WTC11 (cell line): ENCODE measurements at regions not wholly inside any gene's neighbourhood (a gene's known extent, or its start where the extent isn't known, plus 50 kb on each side); places are given as distances from the start of the nearest gene placed in this dataset.

Experiments used
- ATAC-seq: fragments of 200-7000 bp; cut with Tn5 transposase; 2 replicates; pipeline ENCODE4 v1.10.0; 2021; ENCODE audit warnings: mild to moderate bottlenecking, moderate library complexity
- CTCF ChIA-PET: fragments of 300-600 bp; sonication (Branson Sonifier 250); formaldehyde crosslinking; loops from one replicate; lab custom pipeline; 2021; ENCODE audit warnings: antibody characterized with exemption; lab: Charles Lee
- POLR2A ChIA-PET: fragments of 350-600 bp; sonication (Branson Sonifier 250); formaldehyde crosslinking; loops from one replicate; lab custom pipeline; 2021; ENCODE audit warnings: antibody characterized with exemption; lab: Charles Lee
- DNase-seq: peaks from one replicate; pipeline ENCODE4 v3.0.0; 2021; ENCODE audit warnings: low spot score
- H3K27ac Mint-ChIP-seq: 2 replicates; pipeline ENCODE4 v1.8.0; 2021; ENCODE audit warnings: mixed read lengths
- H3K27me3 Mint-ChIP-seq: 2 replicates; pipeline ENCODE4 v1.8.0; 2021; ENCODE audit warnings: low read depth, mild to moderate bottlenecking, moderate library complexity, mixed read lengths
- H3K36me3 Mint-ChIP-seq: 2 replicates; pipeline ENCODE4 v1.8.0; 2021; ENCODE audit warnings: mixed read lengths
- H3K4me1 Mint-ChIP-seq: 2 replicates; pipeline ENCODE4 v1.8.0; 2022; ENCODE audit warnings: mixed read lengths
- H3K4me3 Mint-ChIP-seq: 2 replicates; pipeline ENCODE4 v1.8.0; 2021; ENCODE audit warnings: mild to moderate bottlenecking, moderate library complexity, mixed read lengths
- H3K9me3 Mint-ChIP-seq: 2 replicates; pipeline ENCODE4 v1.8.0; 2021; ENCODE audit warnings: mixed read lengths
- ATF6 ChIP-seq: sonication (generic); formaldehyde crosslinking; IDR thresholded peaks from 2 replicates; pipeline ENCODE4 v1.8.1; 2023; ENCODE audit warnings: mild to moderate bottlenecking, missing genetic modification reagents
- CTCF ChIP-seq: fragments of 200-600 bp; IDR thresholded peaks from 2 replicates; pipeline ENCODE4 v1.8.0; 2022; ENCODE audit warnings: antibody characterized with exemption
- HMGA2 ChIP-seq: fragments of 250-450 bp; sonication (Bioruptor Pico); IDR thresholded peaks from 2 replicates; pipeline ENCODE4 v1.4.0; 2021; ENCODE audit warnings: mild to moderate bottlenecking, moderate library complexity
- HMGXB4 ChIP-seq: sonication (generic); formaldehyde crosslinking; IDR thresholded peaks from 2 replicates; pipeline ENCODE4 v1.8.1; 2023; ENCODE audit warnings: mild to moderate bottlenecking, moderate library complexity, missing genetic modification reagents
- IRF2 ChIP-seq: sonication (generic); formaldehyde crosslinking; IDR thresholded peaks from 2 replicates; pipeline ENCODE4 v1.8.0; 2022; ENCODE audit warnings: low read depth, missing genetic modification reagents, borderline replicate concordance
- NFATC4 ChIP-seq: fragments of 250-450 bp; sonication (Bioruptor Pico); IDR thresholded peaks from 2 replicates; pipeline ENCODE4 v1.9.0; 2021; ENCODE audit warnings: mild to moderate bottlenecking
- TCF7 ChIP-seq: sonication (generic); formaldehyde crosslinking; IDR thresholded peaks from 2 replicates; pipeline ENCODE4 v1.8.0; 2022; ENCODE audit warnings: mild to moderate bottlenecking, low read depth, missing genetic modification reagents, moderate library complexity
- TF ChIP-seq, protein P1 (sequence below): fragments of 250-450 bp; sonication (Bioruptor Pico); IDR thresholded peaks from 2 replicates; pipeline ENCODE4 v1.8.0; 2021; ENCODE audit warnings: mild to moderate bottlenecking
- TF ChIP-seq, protein P2 (sequence below): sonication (generic); formaldehyde crosslinking; IDR thresholded peaks from 2 replicates; pipeline ENCODE4 v1.8.1; 2023; ENCODE audit warnings: mild to moderate bottlenecking, missing genetic modification reagents, borderline replicate concordance

DNA sequence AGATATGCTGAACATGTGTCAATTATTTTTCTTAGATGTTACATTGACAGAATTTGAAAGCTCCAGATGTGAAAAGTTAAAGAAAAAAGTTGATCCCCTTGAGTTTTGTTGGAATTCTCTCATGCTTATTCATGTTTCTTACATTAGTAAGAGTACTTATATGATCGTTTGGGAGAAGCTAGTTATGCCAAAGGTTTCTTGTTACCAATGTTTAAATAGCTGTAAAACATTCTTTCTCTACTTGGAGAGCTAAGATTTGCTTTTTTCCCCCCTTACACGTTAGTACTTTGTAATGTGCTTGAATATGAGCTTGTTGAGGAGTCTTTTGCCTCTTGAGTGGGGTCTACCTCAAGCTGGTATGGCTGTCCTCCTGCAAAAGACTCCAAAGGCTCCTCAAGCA lies 551.1 kb upstream of the AMELY start:
- CTCF ChIA-PET, result no interaction called here
- Mint-ChIP-seq H3K27me3 (no peaks in the 10 kb centered on the region), H3K9me3 (no peaks in the 10 kb centered on the region)

More for the DNA sequence above, 551.1 kb upstream of the AMELY start:
- TF ChIP-seq CTCF (no peak), NFATC4 (no peak), IRF2 (no peak), ATF6 (CRISPR knock-in tag) (no peak), HMGXB4 (CRISPR knock-in tag) (no peak), HMGA2 (CRISPR knock-in tag) (no peak), TCF7 (CRISPR knock-in tag) (no peak)
- TF ChIP-seq, protein P1, sequence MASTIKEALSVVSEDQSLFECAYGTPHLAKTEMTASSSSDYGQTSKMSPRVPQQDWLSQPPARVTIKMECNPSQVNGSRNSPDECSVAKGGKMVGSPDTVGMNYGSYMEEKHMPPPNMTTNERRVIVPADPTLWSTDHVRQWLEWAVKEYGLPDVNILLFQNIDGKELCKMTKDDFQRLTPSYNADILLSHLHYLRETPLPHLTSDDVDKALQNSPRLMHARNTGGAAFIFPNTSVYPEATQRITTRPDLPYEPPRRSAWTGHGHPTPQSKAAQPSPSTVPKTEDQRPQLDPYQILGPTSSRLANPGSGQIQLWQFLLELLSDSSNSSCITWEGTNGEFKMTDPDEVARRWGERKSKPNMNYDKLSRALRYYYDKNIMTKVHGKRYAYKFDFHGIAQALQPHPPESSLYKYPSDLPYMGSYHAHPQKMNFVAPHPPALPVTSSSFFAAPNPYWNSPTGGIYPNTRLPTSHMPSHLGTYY, result no peak
- TF ChIP-seq, protein P2, sequence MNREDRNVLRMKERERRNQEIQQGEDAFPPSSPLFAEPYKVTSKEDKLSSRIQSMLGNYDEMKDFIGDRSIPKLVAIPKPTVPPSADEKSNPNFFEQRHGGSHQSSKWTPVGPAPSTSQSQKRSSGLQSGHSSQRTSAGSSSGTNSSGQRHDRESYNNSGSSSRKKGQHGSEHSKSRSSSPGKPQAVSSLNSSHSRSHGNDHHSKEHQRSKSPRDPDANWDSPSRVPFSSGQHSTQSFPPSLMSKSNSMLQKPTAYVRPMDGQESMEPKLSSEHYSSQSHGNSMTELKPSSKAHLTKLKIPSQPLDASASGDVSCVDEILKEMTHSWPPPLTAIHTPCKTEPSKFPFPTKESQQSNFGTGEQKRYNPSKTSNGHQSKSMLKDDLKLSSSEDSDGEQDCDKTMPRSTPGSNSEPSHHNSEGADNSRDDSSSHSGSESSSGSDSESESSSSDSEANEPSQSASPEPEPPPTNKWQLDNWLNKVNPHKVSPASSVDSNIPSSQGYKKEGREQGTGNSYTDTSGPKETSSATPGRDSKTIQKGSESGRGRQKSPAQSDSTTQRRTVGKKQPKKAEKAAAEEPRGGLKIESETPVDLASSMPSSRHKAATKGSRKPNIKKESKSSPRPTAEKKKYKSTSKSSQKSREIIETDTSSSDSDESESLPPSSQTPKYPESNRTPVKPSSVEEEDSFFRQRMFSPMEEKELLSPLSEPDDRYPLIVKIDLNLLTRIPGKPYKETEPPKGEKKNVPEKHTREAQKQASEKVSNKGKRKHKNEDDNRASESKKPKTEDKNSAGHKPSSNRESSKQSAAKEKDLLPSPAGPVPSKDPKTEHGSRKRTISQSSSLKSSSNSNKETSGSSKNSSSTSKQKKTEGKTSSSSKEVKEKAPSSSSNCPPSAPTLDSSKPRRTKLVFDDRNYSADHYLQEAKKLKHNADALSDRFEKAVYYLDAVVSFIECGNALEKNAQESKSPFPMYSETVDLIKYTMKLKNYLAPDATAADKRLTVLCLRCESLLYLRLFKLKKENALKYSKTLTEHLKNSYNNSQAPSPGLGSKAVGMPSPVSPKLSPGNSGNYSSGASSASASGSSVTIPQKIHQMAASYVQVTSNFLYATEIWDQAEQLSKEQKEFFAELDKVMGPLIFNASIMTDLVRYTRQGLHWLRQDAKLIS (CRISPR knock-in tag), result no peak
- TF ChIP-seq, all 79 proteins: peak for 0
- POLR2A ChIA-PET, result no interaction called here
- H3K36me3 Mint-ChIP-seq, result no peaks in the 10 kb centered on the region
- ATAC-seq, result no peak
- H3K4me1 Mint-ChIP-seq, result no peaks in the 10 kb centered on the region
- no peak for DNase-seq
- no peak overlapping the region for H3K27ac Mint-ChIP-seq
- H3K4me3 Mint-ChIP-seq, result no peak overlapping the region
